ENCODE measurements at regions not wholly inside any gene's neighbourhood (a gene's known extent, or its start where the extent isn't known, plus 50 kb on each side); places are given as distances from the start of the nearest gene placed in this dataset.

- Mint-ChIP-seq H3K4me1 (peaks cover 23% of the 10 kb centered on the region), H3K36me3 (no peaks in the 10 kb centered on the region), H3K4me3 (no peak overlapping the region), H3K27ac (no peak overlapping the region), H3K9me3 (peaks cover 12% of the 10 kb centered on the region), H3K27me3 (ENCODE audit: low read depth) (no peaks in the 10 kb centered on the region)
- TF ChIP-seq CTCF (IDR thresholded peaks at IDR 0.05; ENCODE audit: unreplicated experiment) = no peak
- no peak for DNase-seq (ENCODE audit: low spot score in 2 of 2, unreplicated experiment in 2 of 2)
These were observed 201.7 kb downstream of the TM2D1 start for GRCh38 chr1:61523229-61523628.

- Mint-ChIP-seq H3K27ac (no peak overlapping the region), H3K9me3 (peaks cover 12% of the 10 kb centered on the region), H3K4me3 (no peak overlapping the region), H3K4me1 (peaks cover 23% of the 10 kb centered on the region), H3K36me3 (no peaks in the 10 kb centered on the region), H3K27me3 (ENCODE audit: low read depth) (no peaks in the 10 kb centered on the region)
- no peak for TF ChIP-seq CTCF (IDR thresholded peaks at IDR 0.05; ENCODE audit: unreplicated experiment)
- DNase-seq (ENCODE audit: low spot score in 2 of 2, unreplicated experiment in 2 of 2) = no peak
These were observed 204.5 kb downstream of the TM2D1 start for GRCh38 chr1:61520401-61520800.

GRCh38 chr1:61519631-61520030 lies 205.3 kb downstream of the TM2D1 start:
- Mint-ChIP-seq H3K4me3 (no peak overlapping the region), H3K4me1 (peaks cover 17% of the 10 kb centered on the region), H3K27ac (no peak overlapping the region), H3K27me3 (ENCODE audit: low read depth) (no peaks in the 10 kb centered on the region), H3K36me3 (no peaks in the 10 kb centered on the region), H3K9me3 (peaks cover 15% of the 10 kb centered on the region)
- TF ChIP-seq CTCF (IDR thresholded peaks at IDR 0.05; ENCODE audit: unreplicated experiment) = no peak
- no peak for DNase-seq (ENCODE audit: low spot score in 2 of 2, unreplicated experiment in 2 of 2)

DNA sequence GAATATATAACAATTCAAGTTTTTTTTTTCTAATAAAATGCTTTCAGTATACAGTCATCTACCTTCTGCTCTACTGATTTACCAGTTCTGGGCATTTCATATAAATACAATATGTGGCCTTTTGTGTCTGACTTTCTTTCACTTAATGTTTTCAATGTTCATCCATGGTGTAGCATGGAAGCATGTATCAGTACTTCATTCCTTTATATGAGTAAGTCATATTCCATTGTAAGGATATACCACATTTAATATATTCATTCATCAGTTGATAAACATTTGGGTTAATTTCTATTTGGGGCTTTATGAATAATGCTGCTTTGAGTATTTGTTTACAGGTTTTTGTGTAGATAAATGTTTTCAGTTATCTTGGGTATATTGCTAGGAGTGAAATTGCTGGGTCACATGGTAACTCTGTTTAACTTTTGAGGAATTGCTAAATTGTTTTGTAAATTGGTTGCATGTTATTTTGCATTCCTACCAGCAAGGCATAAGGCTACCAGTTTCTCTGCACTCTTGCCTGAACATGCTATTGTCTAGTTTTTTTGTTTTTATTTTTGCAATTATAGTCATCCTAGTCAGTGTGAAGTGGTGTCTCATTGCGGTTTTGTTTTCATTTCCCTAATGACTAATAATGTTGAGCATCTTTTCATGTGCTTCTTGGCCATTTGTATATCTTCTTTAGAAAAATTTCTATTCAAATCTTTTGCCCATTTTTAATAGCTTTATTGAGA lies 206.1 kb downstream of the TM2D1 start:
- TF ChIP-seq CTCF (IDR thresholded peaks at IDR 0.05; ENCODE audit: unreplicated experiment) = no peak
- H3K4me1 Mint-ChIP-seq = peaks cover 9% of the 10 kb centered on the region
- no peak overlapping the region for H3K27ac Mint-ChIP-seq
- no peak overlapping the region for H3K4me3 Mint-ChIP-seq
- H3K27me3 Mint-ChIP-seq (ENCODE audit: low read depth) = no peaks in the 10 kb centered on the region
- peaks cover 19% of the 10 kb centered on the region for H3K9me3 Mint-ChIP-seq
- no peak for DNase-seq (ENCODE audit: low spot score in 2 of 2, unreplicated experiment in 2 of 2)
- H3K36me3 Mint-ChIP-seq = no peaks in the 10 kb centered on the region

DNA sequence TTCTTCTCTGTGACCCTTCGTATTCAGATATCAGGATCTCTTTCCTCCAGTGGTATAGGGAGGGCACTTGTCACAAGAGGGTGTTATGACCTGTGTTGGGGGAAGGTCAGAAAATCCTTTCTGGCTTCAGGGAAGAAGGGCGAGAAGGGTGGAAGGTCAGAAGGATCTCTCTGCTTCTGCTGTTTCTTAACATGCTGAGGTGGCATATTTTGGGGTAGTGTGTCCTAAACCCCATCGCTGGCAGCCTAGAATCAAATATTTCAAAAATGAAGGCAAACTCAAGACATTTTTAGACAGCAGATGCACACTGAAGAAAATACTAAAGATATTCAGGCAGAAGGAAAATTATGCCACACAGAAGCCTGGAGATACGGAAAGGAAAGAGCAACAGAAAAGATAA lies 207.6 kb downstream of the TM2D1 start:
- peaks cover 23% of the 10 kb centered on the region for H3K9me3 Mint-ChIP-seq
- H3K27me3 Mint-ChIP-seq (ENCODE audit: low read depth) = no peaks in the 10 kb centered on the region
- TF ChIP-seq CTCF (IDR thresholded peaks at IDR 0.05; ENCODE audit: unreplicated experiment) = no peak
- no peak for DNase-seq (ENCODE audit: low spot score in 2 of 2, unreplicated experiment in 2 of 2)
- H3K27ac Mint-ChIP-seq = no peak overlapping the region
- no peaks in the 10 kb centered on the region for H3K4me1 Mint-ChIP-seq
- no peaks in the 10 kb centered on the region for H3K36me3 Mint-ChIP-seq
- H3K4me3 Mint-ChIP-seq = no peak overlapping the region

Data from mesothelial cell of epicardium (in vitro differentiated cells).